A549 (cell line): ENCODE measurements at regions not wholly inside any gene's neighbourhood (a gene's known extent, or its start where the extent isn't known, plus 50 kb on each side); places are given as distances from the start of the nearest gene placed in this dataset.

ENCODE experiments used
- ATAC-seq, 2 experiments: fragments of 200-7000 bp in 1 of 2; fragments of >200 bp in 1 of 2; cut with Nextera tagmentation in 1 of 2; cut with Tn5 transposase in 1 of 2; 3 replicates each; pipeline versions ENCODE4 v1.8.0 to v1.9.1; 2018 to 2020; ENCODE audit warnings: mild to moderate bottlenecking in 1 of 2, moderate library complexity in 1 of 2
- CTCF ChIA-PET: fragments of 300-600 bp; sonication (Branson Sonifier 250); formaldehyde crosslinking; extraction: SDS; loops from one replicate; lab custom pipeline; 2021; ENCODE audit warnings: antibody characterized with exemption, inconsistent platforms; lab: Yijun Ruan, JAX
- POLR2A ChIA-PET: fragments of 350-600 bp; formaldehyde crosslinking; extraction: SDS; loops from one replicate; lab custom pipeline; 2021; ENCODE audit warnings: antibody characterized with exemption, inconsistent platforms; lab: Yijun Ruan, JAX
- DNase-seq, 2 experiments: peaks; one replicate each; pipeline versions ENCODE4 v3.0.0 to v3.0.0-alpha.2; 2011 to 2016; ENCODE audit warnings: low read depth in 1 of 2, low spot score in 1 of 2
- FAIRE-seq: peaks from 2 replicates; lab custom pipeline; 2011; peaks lifted over from hg19 to GRCh38; lab: Jason Lieb, UNC
- H3K27ac ChIP-seq, 2 experiments: fragments of >200 bp; sonication (Bioruptor Twin); formaldehyde crosslinking; 3 replicates each; pipeline ENCODE4 v1.5.1; 2016 to 2017
- H3K4me1 ChIP-seq: fragments of >200 bp; sonication (Bioruptor Twin); formaldehyde crosslinking; 3 replicates; pipeline ENCODE4 v1.6.1; 2016
- H3K4me2 ChIP-seq: fragments of >200 bp; sonication (Bioruptor Twin); formaldehyde crosslinking; 3 replicates; pipeline ENCODE4 v1.6.1; 2016
- H3K4me3 ChIP-seq: fragments of >200 bp; sonication (Bioruptor Twin); formaldehyde crosslinking; 3 replicates; pipeline ENCODE4 v1.5.1; 2016
- H3K9me3 ChIP-seq: fragments of >200 bp; sonication (Bioruptor Twin); formaldehyde crosslinking; 3 replicates; pipeline ENCODE4 v1.6.1; 2016
- ATOH8 ChIP-seq: fragments of 250-450 bp; sonication (Bioruptor Pico); IDR thresholded peaks from 2 replicates; pipeline ENCODE4 v1.5.0; 2020; ENCODE audit warnings: low read depth, mild to moderate bottlenecking, moderate library complexity
- CBX2 ChIP-seq: fragments of 200-600 bp; sonication (generic); IDR thresholded peaks from 2 replicates; pipeline ENCODE4 v1.6.1; 2016; ENCODE audit warnings: low read depth, mild to moderate bottlenecking, borderline replicate concordance
- CBX8 ChIP-seq: fragments of 200-600 bp; sonication (generic); IDR thresholded peaks from 2 replicates; pipeline ENCODE4 v1.6.1; 2016
- CEBPB ChIP-seq, 2 experiments: fragments of >200 bp in 1 of 2; sonication (Bioruptor Twin) in 1 of 2; formaldehyde crosslinking in 1 of 2; IDR thresholded peaks; 2 replicates each; pipeline ENCODE4 v1.6.1; 2012 to 2016
- CHD2 ChIP-seq: fragments of 150-350 bp; IDR thresholded peaks from 2 replicates; pipeline ENCODE4 v1.6.1; 2014; ENCODE audit warnings: low read length; ENCODE audit not compliant: partially characterized antibody
- ELK1 ChIP-seq: fragments of 150-350 bp; IDR thresholded peaks from 2 replicates; pipeline ENCODE4 v1.6.1; 2014; ENCODE audit warnings: low read depth, mild to moderate bottlenecking, low read length
- EP300 ChIP-seq, 2 experiments: fragments of >200 bp; sonication (Bioruptor Twin); formaldehyde crosslinking; IDR thresholded peaks; 2 replicates in 1 of 2; 3 replicates in 1 of 2; pipeline ENCODE4 v1.6.1; 2016 to 2017
- FOXS1 ChIP-seq: fragments of 250-450 bp; sonication (Bioruptor Pico); IDR thresholded peaks from 2 replicates; pipeline ENCODE4 v1.5.0; 2020; ENCODE audit warnings: mild to moderate bottlenecking, moderate library complexity
- HES2 ChIP-seq: fragments of >200 bp; sonication (Bioruptor Twin); formaldehyde crosslinking; IDR thresholded peaks from 2 replicates; pipeline ENCODE4 v1.6.1; 2016
- MAZ ChIP-seq: fragments of 150-350 bp; IDR thresholded peaks from 2 replicates; pipeline ENCODE4 v1.6.1; 2014; ENCODE audit warnings: antibody characterized with exemption, low read depth, low read length, borderline replicate concordance
- MYC ChIP-seq: IDR thresholded peaks from 2 replicates; pipeline ENCODE4 v1.6.1; 2012; ENCODE audit warnings: mild to moderate bottlenecking, inconsistent platforms, low read length, improper control_type of control experiment, borderline replicate concordance
- NFE2L2 ChIP-seq: fragments of 150-350 bp; conservative IDR thresholded peaks from 2 replicates; pipeline ENCODE4 v1.6.1; 2014; ENCODE audit warnings: low read length
- PBX3 ChIP-seq: IDR thresholded peaks from 2 replicates; pipeline ENCODE4 v1.6.1; 2012
- POLR2A ChIP-seq: IDR thresholded peaks from 2 replicates; pipeline ENCODE4 v1.6.1; 2012; ENCODE audit warnings: mild to moderate bottlenecking, low read length
- POLR2AphosphoS2 ChIP-seq: conservative IDR thresholded peaks from 2 replicates; pipeline ENCODE4 v1.6.1; 2012; ENCODE audit warnings: low read length, improper control_type of control experiment, inconsistent platforms
- RARB ChIP-seq: fragments of 250-450 bp; sonication (Bioruptor Pico); IDR thresholded peaks from 2 replicates; pipeline ENCODE4 v1.8.0; 2021; ENCODE audit warnings: mild to moderate bottlenecking, moderate library complexity
- RNF2 ChIP-seq: fragments of 200-600 bp; sonication (generic); IDR thresholded peaks from 2 replicates; pipeline ENCODE4 v1.6.1; 2016; ENCODE audit warnings: low read depth, mild to moderate bottlenecking, antibody characterized with exemption, moderate library complexity, borderline replicate concordance
- ZC3H11A ChIP-seq: fragments of 450-650 bp; IDR thresholded peaks from 2 replicates; pipeline ENCODE4 v1.6.1; 2014; ENCODE audit warnings: antibody characterized with exemption, mild to moderate bottlenecking
- ZFP36 ChIP-seq: fragments of 450-650 bp; IDR thresholded peaks from 2 replicates; pipeline ENCODE4 v1.6.1; 2014; ENCODE audit warnings: borderline replicate concordance; ENCODE audit not compliant: partially characterized antibody
- ZNF302 ChIP-seq: fragments of 250-450 bp; sonication (Bioruptor Pico); IDR thresholded peaks from 2 replicates; pipeline ENCODE4 v1.9.0; 2021; ENCODE audit warnings: inconsistent platforms, mild to moderate bottlenecking, moderate library complexity
- WGBS: methylation state at CpG from one replicate; pipeline ENCODE4 v1.1.6; 2017; ENCODE audit errors: missing lambda C conversion rate; 5-methylcytosine and 5-hydroxymethylcytosine counted together

GRCh38 chr13:74931698-74932433 is 550.1 kb downstream of the TBC1D4 start:
- CTCF ChIA-PET: interaction anchor here (0.6 kb wide), 2 partner anchors 176 to 272 kb away, joined by 3 read pairs; no protein-coding TSS in a partner anchor
- Histone ChIP-seq H3K27ac (no peak overlapping the region), H3K9me3 (no peaks in the 10 kb centered on the region), H3K4me1 (no peaks in the 10 kb centered on the region), H3K4me3 (no peak overlapping the region), H3K4me2 (no peak overlapping the region)
- POLR2A ChIA-PET: no interaction called here
- ATAC-seq: no peak
- no peak for DNase-seq
- no peak for FAIRE-seq
- TF ChIP-seq NFE2L2 (no peak), ATOH8 (CRISPR knock-in tag) (no peak), ZFP36 (no peak), CBX2 (no peak), FOXS1 (CRISPR knock-in tag) (no peak), HES2 (no peak), MAZ (no peak), ELK1 (no peak), POLR2AphosphoS2 (no peak), RARB (CRISPR knock-in tag) (no peak)

GRCh38 chr13:74930402-74931165 is 551.4 kb downstream of the TBC1D4 start:
- TF ChIP-seq EP300 (IDR thresholded peaks at IDR 0.05): no peak
- TF ChIP-seq CBX8: no peak
- TF ChIP-seq, all 56 proteins: peak for 0
- Histone ChIP-seq H3K9me3 (no peaks in the 10 kb centered on the region), H3K27ac (no peak overlapping the region), H3K4me1 (no peaks in the 10 kb centered on the region), H3K4me2 (no peak overlapping the region), H3K4me3 (no peak overlapping the region)
- DNase-seq (no peak), ATAC-seq (no peak), FAIRE-seq (no peak)
- CTCF ChIA-PET: interaction anchor here (0.7 kb wide), 1 partner anchor 29 kb away, joined by 3 read pairs; no protein-coding TSS in a partner anchor
- 46% methylated on average over 3 of the region's 3 CpGs for WGBS
- POLR2A ChIA-PET: no interaction called here

GRCh38 chr13:74929436-74929835 is 552.5 kb downstream of the TBC1D4 start:
- Histone ChIP-seq H3K4me3 (no peak overlapping the region), H3K9me3 (no peaks in the 10 kb centered on the region), H3K4me1 (no peaks in the 10 kb centered on the region), H3K4me2 (no peak overlapping the region), H3K27ac (no peak overlapping the region)
- no peak for TF ChIP-seq POLR2A
- POLR2A ChIA-PET: no interaction called here
- no peak for ATAC-seq
- CTCF ChIA-PET: no interaction called here
- 17% methylated on average over 2 of the region's 2 CpGs for WGBS
- DNase-seq: no peak
- FAIRE-seq: no peak

- ATAC-seq (no peak), DNase-seq (no peak), FAIRE-seq (no peak)
- H3K4me1 ChIP-seq: no peaks in the 10 kb centered on the region
- TF ChIP-seq ZC3H11A (no peak), CEBPB (IDR thresholded peaks at IDR 0.05) (no peak), CBX8 (no peak), CHD2 (no peak), PBX3 (no peak), RNF2 (no peak), ZNF302 (CRISPR knock-in tag) (no peak), MYC (no peak)
- H3K9me3 ChIP-seq: no peaks in the 10 kb centered on the region
- H3K4me2 ChIP-seq: no peak overlapping the region
- H3K27ac ChIP-seq: no peak overlapping the region
- WGBS: 0% methylated on average over 1 of the region's 1 CpG
- H3K4me3 ChIP-seq: no peak overlapping the region
- ChIA-PET CTCF (no interaction called here), POLR2A (no interaction called here)
Measured at GRCh38 chr13:74927823-74928222, 554.1 kb downstream of the TBC1D4 start.
